ENCODE measurements at regions not wholly inside any gene's neighbourhood (a gene's known extent, or its start where the extent isn't known, plus 50 kb on each side); places are given as distances from the start of the nearest gene placed in this dataset.

- H3K27ac Mint-ChIP-seq (ENCODE audit: low read depth, unreplicated experiment), result no peak overlapping the region
Observed at GRCh38 chr9:126025991-126026390, 278.8 kb downstream of the PBX3 start.

GRCh38 chr9:126027566-126027965 is 280.4 kb downstream of the PBX3 start:
- no peaks in the 10 kb centered on the region for H3K4me1 Mint-ChIP-seq (ENCODE audit: insufficient read depth, unreplicated experiment)
- no TSS peak for BruUV-seq (replicated peaks)
- no peak for TF ChIP-seq CTCF (IDR thresholded peaks at IDR 0.05; ENCODE audit: unreplicated experiment)
- ChIA-PET POLR2A (no interaction called here), CTCF (interaction anchor here (0.6 to 1.1 kb wide), 3 partner anchors 13 to 109 kb away, joined by 3 to 4 read pairs (median 3); no protein-coding TSS in a partner anchor)
- intact Hi-C loops (cut with micrococcal nuclease), result no loop called here
- H3K4me3 Mint-ChIP-seq (ENCODE audit: unreplicated experiment), result no peak overlapping the region
- DNase-seq (ENCODE audit: unreplicated experiment), result no peak
- peaks cover under 1% of the 10 kb centered on the region for H3K27me3 Mint-ChIP-seq (ENCODE audit: insufficient read depth, unreplicated experiment)
- peaks cover 7% of the 10 kb centered on the region for H3K9me3 Mint-ChIP-seq (ENCODE audit: unreplicated experiment)
- H3K36me3 Mint-ChIP-seq (ENCODE audit: insufficient read depth, unreplicated experiment), result peaks cover 5% of the 10 kb centered on the region
- H3K27ac Mint-ChIP-seq (ENCODE audit: low read depth, unreplicated experiment), result no peak overlapping the region

More at GRCh38 chr9:126025991-126026390, 278.8 kb downstream of the PBX3 start:
- H3K36me3 Mint-ChIP-seq (ENCODE audit: insufficient read depth, unreplicated experiment), result peaks cover 5% of the 10 kb centered on the region
- peaks cover 17% of the 10 kb centered on the region for H3K27me3 Mint-ChIP-seq (ENCODE audit: insufficient read depth, unreplicated experiment)
- BruUV-seq (replicated peaks), result no TSS peak
- TF ChIP-seq CTCF (IDR thresholded peaks at IDR 0.05; ENCODE audit: unreplicated experiment), result no peak
- ChIA-PET CTCF (no interaction called here), POLR2A (no interaction called here)
- H3K9me3 Mint-ChIP-seq (ENCODE audit: unreplicated experiment), result no peaks in the 10 kb centered on the region
- intact Hi-C loops (cut with micrococcal nuclease), result no loop called here
- no peak overlapping the region for H3K4me3 Mint-ChIP-seq (ENCODE audit: unreplicated experiment)
- DNase-seq (ENCODE audit: unreplicated experiment), result no peak
- H3K4me1 Mint-ChIP-seq (ENCODE audit: insufficient read depth, unreplicated experiment), result no peaks in the 10 kb centered on the region

- peaks cover 5% of the 10 kb centered on the region for H3K36me3 Mint-ChIP-seq (ENCODE audit: insufficient read depth, unreplicated experiment)
- no TSS peak for BruUV-seq (replicated peaks)
- H3K4me1 Mint-ChIP-seq (ENCODE audit: insufficient read depth, unreplicated experiment), result no peaks in the 10 kb centered on the region
- no peak overlapping the region for H3K4me3 Mint-ChIP-seq (ENCODE audit: unreplicated experiment)
- no peak overlapping the region for H3K27ac Mint-ChIP-seq (ENCODE audit: low read depth, unreplicated experiment)
- peaks cover under 1% of the 10 kb centered on the region for H3K27me3 Mint-ChIP-seq (ENCODE audit: insufficient read depth, unreplicated experiment)
- intact Hi-C loops (cut with micrococcal nuclease), result no loop called here
- POLR2A ChIA-PET, result no interaction called here
- no peak for TF ChIP-seq CTCF (IDR thresholded peaks at IDR 0.05; ENCODE audit: unreplicated experiment)
- no peak for DNase-seq (ENCODE audit: unreplicated experiment)
- H3K9me3 Mint-ChIP-seq (ENCODE audit: unreplicated experiment), result peaks cover 7% of the 10 kb centered on the region
- CTCF ChIA-PET, result interaction anchor here (0.7 kb wide), 1 partner anchor 370 kb away, joined by 7 read pairs; no protein-coding TSS in a partner anchor
Observed at GRCh38 chr9:126028746-126029145, 281.6 kb downstream of the PBX3 start.

- Mint-ChIP-seq H3K27ac (ENCODE audit: low read depth, unreplicated experiment) (no peak overlapping the region), H3K36me3 (ENCODE audit: insufficient read depth, unreplicated experiment) (peaks cover 5% of the 10 kb centered on the region), H3K4me3 (ENCODE audit: unreplicated experiment) (no peak overlapping the region), H3K4me1 (ENCODE audit: insufficient read depth, unreplicated experiment) (no peaks in the 10 kb centered on the region), H3K27me3 (ENCODE audit: insufficient read depth, unreplicated experiment) (peaks cover 19% of the 10 kb centered on the region), H3K9me3 (ENCODE audit: unreplicated experiment) (peaks cover 7% of the 10 kb centered on the region)
- TF ChIP-seq CTCF (IDR thresholded peaks at IDR 0.05; ENCODE audit: unreplicated experiment), result no peak
- ChIA-PET CTCF (interaction anchor here (0.7 kb wide), 1 partner anchor 43 kb away, joined by 3 read pairs; no protein-coding TSS in a partner anchor), POLR2A (no interaction called here)
- no TSS peak for BruUV-seq (replicated peaks)
- no peak for DNase-seq (ENCODE audit: unreplicated experiment)
- intact Hi-C loops (cut with micrococcal nuclease), result no loop called here
Observed at GRCh38 chr9:126030716-126031115, 283.5 kb downstream of the PBX3 start.

Data from MCF 10A (cell line).